B cell (primary cell): ENCODE measurements at regions not wholly inside any gene's neighbourhood (a gene's known extent, or its start where the extent isn't known, plus 50 kb on each side); places are given as distances from the start of the nearest gene placed in this dataset.

Experiments used
- EZH2 ChIP-seq: IDR thresholded peaks from 2 replicates; pipeline ENCODE4 v1.6.1; 2012; ENCODE audit warnings: borderline replicate concordance, low read depth, mild to moderate bottlenecking, moderate library complexity, low read length; ENCODE audit not compliant: insufficient read depth, poor library complexity, severe bottlenecking
- TF ChIP-seq, protein P1 (sequence below): fragments of 200-600 bp; IDR thresholded peaks from one replicate; pipeline ENCODE4 v1.8.0; 2022; ENCODE audit warnings: antibody characterized with exemption, mild to moderate bottlenecking

DNA sequence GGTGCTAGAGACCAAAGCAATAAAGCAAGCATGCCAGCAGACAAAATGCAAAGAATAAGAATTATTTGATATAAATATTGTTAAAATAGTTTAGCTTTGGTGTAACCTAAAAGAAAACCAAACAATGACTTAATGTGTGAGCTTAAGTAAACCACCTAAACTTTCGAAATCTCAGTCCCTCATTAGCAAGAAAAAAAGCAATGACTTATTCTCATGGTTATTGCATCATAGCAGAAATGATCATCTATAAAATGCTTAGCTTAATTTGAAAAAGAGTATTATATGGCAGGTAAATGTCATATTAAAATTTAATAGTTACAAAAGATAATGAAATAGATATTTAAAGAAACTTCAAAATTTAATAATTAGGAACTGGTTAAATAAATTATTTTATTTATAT lies 1395.7 kb upstream of the EYS start:
- TF ChIP-seq, protein P1, sequence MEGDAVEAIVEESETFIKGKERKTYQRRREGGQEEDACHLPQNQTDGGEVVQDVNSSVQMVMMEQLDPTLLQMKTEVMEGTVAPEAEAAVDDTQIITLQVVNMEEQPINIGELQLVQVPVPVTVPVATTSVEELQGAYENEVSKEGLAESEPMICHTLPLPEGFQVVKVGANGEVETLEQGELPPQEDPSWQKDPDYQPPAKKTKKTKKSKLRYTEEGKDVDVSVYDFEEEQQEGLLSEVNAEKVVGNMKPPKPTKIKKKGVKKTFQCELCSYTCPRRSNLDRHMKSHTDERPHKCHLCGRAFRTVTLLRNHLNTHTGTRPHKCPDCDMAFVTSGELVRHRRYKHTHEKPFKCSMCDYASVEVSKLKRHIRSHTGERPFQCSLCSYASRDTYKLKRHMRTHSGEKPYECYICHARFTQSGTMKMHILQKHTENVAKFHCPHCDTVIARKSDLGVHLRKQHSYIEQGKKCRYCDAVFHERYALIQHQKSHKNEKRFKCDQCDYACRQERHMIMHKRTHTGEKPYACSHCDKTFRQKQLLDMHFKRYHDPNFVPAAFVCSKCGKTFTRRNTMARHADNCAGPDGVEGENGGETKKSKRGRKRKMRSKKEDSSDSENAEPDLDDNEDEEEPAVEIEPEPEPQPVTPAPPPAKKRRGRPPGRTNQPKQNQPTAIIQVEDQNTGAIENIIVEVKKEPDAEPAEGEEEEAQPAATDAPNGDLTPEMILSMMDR = no peak
- no peak for TF ChIP-seq EZH2
